ENCODE measurements at regions not wholly inside any gene's neighbourhood (a gene's known extent, or its start where the extent isn't known, plus 50 kb on each side); places are given as distances from the start of the nearest gene placed in this dataset.

DNA sequence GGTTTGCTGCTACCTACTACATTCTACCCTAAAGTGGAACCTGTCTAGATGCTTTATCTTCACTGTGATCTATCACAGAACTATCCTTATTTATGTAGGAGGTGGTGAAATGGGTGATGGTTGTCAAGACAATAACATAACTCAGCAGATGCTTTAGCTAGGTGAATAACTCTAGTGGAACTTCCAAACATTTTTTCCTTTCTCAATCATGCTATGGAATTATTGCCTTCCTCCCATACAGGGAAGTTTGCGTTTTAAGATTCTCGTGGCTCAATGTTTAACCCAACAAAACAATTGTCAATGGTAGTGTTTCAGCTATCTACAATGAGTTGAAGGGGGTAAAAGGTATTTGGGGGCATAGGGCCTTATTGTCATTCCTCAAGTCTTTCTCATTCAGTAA, 82.6 kb upstream of the GLI2 start:
- no peak overlapping the region for H3K4me3 ChIP-seq (ENCODE audit: control insufficient read depth, low read depth, low read length)
- TF ChIP-seq, protein P1, sequence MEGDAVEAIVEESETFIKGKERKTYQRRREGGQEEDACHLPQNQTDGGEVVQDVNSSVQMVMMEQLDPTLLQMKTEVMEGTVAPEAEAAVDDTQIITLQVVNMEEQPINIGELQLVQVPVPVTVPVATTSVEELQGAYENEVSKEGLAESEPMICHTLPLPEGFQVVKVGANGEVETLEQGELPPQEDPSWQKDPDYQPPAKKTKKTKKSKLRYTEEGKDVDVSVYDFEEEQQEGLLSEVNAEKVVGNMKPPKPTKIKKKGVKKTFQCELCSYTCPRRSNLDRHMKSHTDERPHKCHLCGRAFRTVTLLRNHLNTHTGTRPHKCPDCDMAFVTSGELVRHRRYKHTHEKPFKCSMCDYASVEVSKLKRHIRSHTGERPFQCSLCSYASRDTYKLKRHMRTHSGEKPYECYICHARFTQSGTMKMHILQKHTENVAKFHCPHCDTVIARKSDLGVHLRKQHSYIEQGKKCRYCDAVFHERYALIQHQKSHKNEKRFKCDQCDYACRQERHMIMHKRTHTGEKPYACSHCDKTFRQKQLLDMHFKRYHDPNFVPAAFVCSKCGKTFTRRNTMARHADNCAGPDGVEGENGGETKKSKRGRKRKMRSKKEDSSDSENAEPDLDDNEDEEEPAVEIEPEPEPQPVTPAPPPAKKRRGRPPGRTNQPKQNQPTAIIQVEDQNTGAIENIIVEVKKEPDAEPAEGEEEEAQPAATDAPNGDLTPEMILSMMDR (IDR thresholded peaks at IDR 0.05; ENCODE audit: control insufficient read depth, insufficient read depth, low read depth, low read length, missing control alignments) = no peak
- DNase-seq (ENCODE audit: low read depth) = no peak

- TF ChIP-seq, protein P1 (IDR thresholded peaks at IDR 0.05; ENCODE audit: control insufficient read depth, insufficient read depth, low read depth, low read length, missing control alignments) = no peak
- no peak overlapping the region for H3K4me3 ChIP-seq (ENCODE audit: control insufficient read depth, low read depth, low read length)
- no peak for DNase-seq (ENCODE audit: low read depth)
Measured at GRCh38 chr2:120653871-120654270, 81.8 kb upstream of the GLI2 start.

DNA sequence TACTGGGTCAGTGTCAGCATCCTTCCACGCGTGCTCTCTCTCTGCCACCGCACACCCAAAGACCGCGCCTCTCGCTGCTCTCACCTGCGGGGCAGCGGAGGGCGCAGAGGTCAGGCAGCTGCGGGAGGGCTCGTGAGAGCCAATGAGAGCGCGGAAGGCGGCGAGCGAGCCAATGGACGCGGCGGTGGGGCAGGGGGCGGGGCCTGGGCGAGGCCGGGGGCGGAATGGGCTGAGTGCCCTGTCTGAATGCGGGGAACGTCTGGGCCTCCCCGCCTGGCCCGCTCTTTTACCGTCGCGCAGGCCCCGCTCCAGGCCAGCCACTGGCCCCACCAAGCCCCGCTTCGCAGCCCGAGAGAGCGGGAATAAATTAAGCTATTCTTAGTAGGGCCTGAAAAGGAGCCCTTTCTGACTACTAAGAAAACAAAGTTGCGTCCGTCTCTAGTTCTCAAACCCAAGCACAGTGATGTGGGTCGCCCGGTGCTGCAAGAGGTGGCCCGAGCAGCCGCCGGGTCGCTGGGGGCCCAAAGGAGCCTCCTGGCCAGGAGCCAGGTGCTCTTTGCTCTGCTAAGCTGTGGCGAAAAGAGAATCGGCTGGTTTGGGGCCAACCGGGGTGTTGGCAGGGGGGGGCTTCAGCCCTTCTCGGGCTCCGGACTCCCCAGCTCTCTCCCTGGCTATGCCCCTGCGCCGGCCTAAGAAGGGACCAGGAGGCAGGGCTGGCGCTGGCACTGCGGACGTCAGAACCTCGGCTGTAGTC, 81.1 kb upstream of the GLI2 start:
- no peak for DNase-seq (ENCODE audit: low read depth)
- H3K4me3 ChIP-seq (ENCODE audit: control insufficient read depth, low read depth, low read length) = no peak overlapping the region
- TF ChIP-seq, protein P1 (IDR thresholded peaks at IDR 0.05; ENCODE audit: control insufficient read depth, insufficient read depth, low read depth, low read length, missing control alignments) = no peak

DNA sequence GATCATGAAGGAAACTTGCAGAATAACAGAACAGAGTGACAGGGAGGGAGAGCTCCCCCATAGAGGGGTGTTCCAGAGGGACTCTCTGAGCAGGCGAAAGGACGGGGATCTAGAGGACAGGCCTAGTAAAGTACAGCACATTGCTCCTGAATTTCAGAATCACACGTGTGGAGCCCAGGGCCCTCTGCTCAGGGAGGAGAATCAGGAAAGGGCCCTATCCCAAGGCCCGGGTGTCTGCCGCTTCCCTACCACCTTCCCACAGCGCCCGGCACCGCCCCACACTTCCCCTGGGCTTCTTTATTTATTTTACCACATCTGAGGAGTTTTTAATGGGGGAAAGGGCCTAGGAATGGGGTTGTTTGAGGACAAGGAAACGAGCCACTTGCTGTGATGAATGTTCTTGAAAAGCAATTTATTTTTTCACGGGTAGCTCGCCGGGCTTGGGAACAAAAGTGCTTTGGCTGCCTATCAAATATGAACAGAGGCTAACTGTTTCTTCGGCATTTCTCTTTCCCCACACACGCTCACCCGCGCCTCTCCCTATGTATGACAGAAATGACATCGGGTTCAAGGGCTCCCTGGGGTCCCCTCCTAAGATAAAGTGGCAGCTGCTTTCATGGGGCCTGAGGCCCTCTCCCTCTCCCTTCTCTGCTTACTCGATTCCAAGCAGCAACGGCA, 79.3 kb upstream of the GLI2 start:
- DNase-seq (ENCODE audit: low read depth) = no peak
- TF ChIP-seq, protein P1 (IDR thresholded peaks at IDR 0.05; ENCODE audit: control insufficient read depth, insufficient read depth, low read depth, low read length, missing control alignments) = no peak
- no peak overlapping the region for H3K4me3 ChIP-seq (ENCODE audit: control insufficient read depth, low read depth, low read length)

GRCh38 chr2:120658042-120658769, 77.5 kb upstream of the GLI2 start:
- H3K4me3 ChIP-seq (ENCODE audit: control insufficient read depth, low read depth, low read length) = no peak overlapping the region
- no peak for DNase-seq (ENCODE audit: low read depth)
- TF ChIP-seq, protein P1 (IDR thresholded peaks at IDR 0.05; ENCODE audit: control insufficient read depth, insufficient read depth, low read depth, low read length, missing control alignments) = no peak

DNA sequence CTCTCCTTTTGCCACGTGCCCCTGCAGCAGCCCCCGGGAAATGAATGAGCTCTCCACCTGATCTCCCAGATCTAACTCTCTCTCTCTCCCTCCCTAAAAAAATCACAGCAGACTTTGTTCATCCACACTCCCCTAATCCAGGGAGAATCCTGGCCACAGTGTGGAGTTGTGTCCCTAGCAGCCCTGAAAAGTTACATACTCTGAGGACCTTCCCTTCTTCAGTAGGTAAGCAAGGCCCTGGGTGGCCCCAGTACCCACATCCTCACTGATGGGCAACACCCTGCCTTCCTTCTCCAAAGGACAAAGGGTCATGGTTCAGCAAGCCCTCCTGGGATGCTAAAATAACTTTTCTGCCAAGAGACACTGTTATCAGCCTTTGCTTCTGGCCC, 76.9 kb upstream of the GLI2 start:
- H3K4me3 ChIP-seq (ENCODE audit: control insufficient read depth, low read depth, low read length) = no peak overlapping the region
- TF ChIP-seq, protein P1 (IDR thresholded peaks at IDR 0.05; ENCODE audit: control insufficient read depth, insufficient read depth, low read depth, low read length, missing control alignments) = no peak
- no peak for DNase-seq (ENCODE audit: low read depth)

Data from AG09309 (cell line).